Esophagus squamous epithelium (tissue), 5 donors: ENCODE measurements at regions not wholly inside any gene's neighbourhood (a gene's known extent, or its start where the extent isn't known, plus 50 kb on each side); places are given as distances from the start of the nearest gene placed in this dataset.

Source experiments
- DNase-seq: peaks from one replicate; lab custom pipeline; 2025; lab: John Stamatoyannopoulos, UW
- H3K27ac ChIP-seq, 4 donors: fragments of 200-600 bp; sonication (generic); one replicate each; pipeline ENCODE4 v1.5.1; 2016 to 2019; ENCODE audit warnings: mild to moderate bottlenecking in 1 of 4
- H3K27me3 ChIP-seq, 4 donors: fragments of 200-600 bp; sonication (generic); 1 replicate in 3 of 4; 2 replicates in 1 of 4; pipeline versions ENCODE4 v1.5.1 to v1.6.0; 2017 to 2021; ENCODE audit warnings: antibody characterized with exemption in 1 of 4
- H3K36me3 ChIP-seq, 3 donors: fragments of 200-600 bp; sonication (generic); one replicate each; pipeline ENCODE4 v1.5.1; 2016 to 2019
- H3K4me1 ChIP-seq, 3 donors: fragments of 200-600 bp; sonication (generic); one replicate each; pipeline ENCODE4 v1.5.1; 2017 to 2019
- H3K4me3 ChIP-seq, 4 donors: fragments of 200-600 bp; sonication (generic); 1 replicate in 3 of 4; 2 replicates in 1 of 4; pipeline ENCODE4 v1.5.1; 2016 to 2019; ENCODE audit warnings: mild to moderate bottlenecking in 2 of 4, moderate library complexity in 1 of 4
- H3K9me3 ChIP-seq, 3 donors: fragments of 200-600 bp; sonication (generic); one replicate each; pipeline ENCODE4 v1.5.1; 2016 to 2019
- CTCF ChIP-seq, 6 experiments: fragments of 450-650 bp in 4 of 6; fragments of 200-600 bp in 2 of 6; sonication (generic) in 2 of 6; IDR thresholded peaks; one replicate each; pipeline ENCODE4 v1.5.1; 2016 to 2019; ENCODE audit warnings: antibody characterized with exemption in 6 of 6, mild to moderate bottlenecking in 4 of 6, moderate library complexity in 4 of 6
- POLR2A ChIP-seq, 4 donors: fragments of 450-650 bp; IDR thresholded peaks; one replicate each; pipeline ENCODE4 v1.6.1; 2017; ENCODE audit warnings: antibody characterized with exemption in 4 of 4, mild to moderate bottlenecking in 4 of 4, moderate library complexity in 3 of 4
- WGBS, 2 donors: methylation state at CpG; one replicate each; pipeline ENCODE4 v1.1.5; 2018; 5-methylcytosine and 5-hydroxymethylcytosine counted together
- intact Hi-C: fragments of 100-400 bp; cut with DNase I; formaldehyde crosslinking; loops from one replicate; pipeline ENCODE4 v1.15.0; 2022
- donor health status: DM: yes; HTN: yes; CAD: no.

GRCh38 chr3:23653647-23654525, 151.9 kb upstream of the UBE2E1 start:
- WGBS, 2 donors = 63 to 76% methylated on average over 9 of the region's 9 CpGs
- no peak for DNase-seq

GRCh38 chr3:23654571-23654970, 151.2 kb upstream of the UBE2E1 start:
- Histone ChIP-seq H3K4me1 (peaks cover 8 to 31% (median 14%) of the 10 kb centered on the region in 3 donors), H3K36me3 (no peaks in the 10 kb centered on the region), H3K9me3 (peaks cover 0 to 6% (median 5%) of the 10 kb centered on the region in 3 donors), H3K4me3 (no peak overlapping the region), H3K27ac (no peak overlapping the region), H3K27me3 (no peaks in the 10 kb centered on the region)
- no peak for DNase-seq
- intact Hi-C loops = no loop called here
- WGBS, 2 donors = 74% methylated on average over 3 of the region's 3 CpGs
- TF ChIP-seq POLR2A (IDR thresholded peaks at IDR 0.05) = no peak
- no peak for TF ChIP-seq CTCF (IDR thresholded peaks at IDR 0.05)

More at GRCh38 chr3:23653647-23654525, 151.9 kb upstream of the UBE2E1 start:
- intact Hi-C loops = no loop called here
- H3K4me3 ChIP-seq = no peak overlapping the region
- H3K36me3 ChIP-seq = no peaks in the 10 kb centered on the region
- peaks cover 11 to 38% (median 14%) of the 10 kb centered on the region in 3 donors for H3K4me1 ChIP-seq
- peaks cover 0 to 6% (median 5%) of the 10 kb centered on the region in 3 donors for H3K9me3 ChIP-seq
- TF ChIP-seq POLR2A (IDR thresholded peaks at IDR 0.05) = no peak
- TF ChIP-seq CTCF (IDR thresholded peaks at IDR 0.05) = no peak
- H3K27ac ChIP-seq = no peak overlapping the region
- H3K27me3 ChIP-seq = no peaks in the 10 kb centered on the region

DNA sequence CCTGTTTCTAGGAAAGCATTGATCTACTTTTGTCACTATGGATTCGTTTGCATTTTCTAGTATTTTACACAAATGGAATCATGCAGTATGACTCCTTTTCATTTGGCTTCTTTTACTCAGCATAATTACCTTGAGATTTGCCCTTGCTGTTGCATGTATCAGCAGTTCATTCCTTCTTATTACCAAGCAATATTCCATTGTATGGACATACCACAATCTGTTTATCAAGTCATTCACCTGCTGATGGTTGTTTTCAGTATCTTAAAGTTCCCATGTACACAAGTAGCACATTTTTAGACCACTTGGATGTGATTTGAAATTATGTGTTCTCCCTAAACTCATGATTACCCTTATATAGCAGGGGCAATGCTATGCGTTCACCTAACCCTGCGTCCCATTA, 150.0 kb upstream of the UBE2E1 start:
- intact Hi-C loops = no loop called here
- Histone ChIP-seq H3K27ac (no peak overlapping the region), H3K4me3 (no peak overlapping the region), H3K4me1 (peaks cover 4 to 19% (median 9%) of the 10 kb centered on the region in 3 donors), H3K36me3 (no peaks in the 10 kb centered on the region), H3K9me3 (peaks cover 0 to 6% (median 5%) of the 10 kb centered on the region in 3 donors), H3K27me3 (no peaks in the 10 kb centered on the region)
- DNase-seq = no peak
- 96 to 98% methylated on average over 3 of the region's 3 CpGs for WGBS, 2 donors
- TF ChIP-seq POLR2A (IDR thresholded peaks at IDR 0.05) (no peak), CTCF (IDR thresholded peaks at IDR 0.05) (no peak)

- DNase-seq = no peak
- TF ChIP-seq POLR2A (IDR thresholded peaks at IDR 0.05) (no peak), CTCF (IDR thresholded peaks at IDR 0.05) (no peak)
- intact Hi-C loops = no loop called here
- WGBS, 2 donors = 100% methylated on average over 1 to 5 of the region's 5 CpGs
- no peaks in the 10 kb centered on the region for H3K36me3 ChIP-seq
- no peaks in the 10 kb centered on the region for H3K27me3 ChIP-seq
- H3K27ac ChIP-seq = no peak overlapping the region
- H3K4me3 ChIP-seq = no peak overlapping the region
- peaks cover 0 to 15% (median 6%) of the 10 kb centered on the region in 3 donors for H3K4me1 ChIP-seq
- H3K9me3 ChIP-seq = peaks cover 0 to 6% (median 5%) of the 10 kb centered on the region in 3 donors
Observed at GRCh38 chr3:23656199-23656598, 149.6 kb upstream of the UBE2E1 start.

DNA sequence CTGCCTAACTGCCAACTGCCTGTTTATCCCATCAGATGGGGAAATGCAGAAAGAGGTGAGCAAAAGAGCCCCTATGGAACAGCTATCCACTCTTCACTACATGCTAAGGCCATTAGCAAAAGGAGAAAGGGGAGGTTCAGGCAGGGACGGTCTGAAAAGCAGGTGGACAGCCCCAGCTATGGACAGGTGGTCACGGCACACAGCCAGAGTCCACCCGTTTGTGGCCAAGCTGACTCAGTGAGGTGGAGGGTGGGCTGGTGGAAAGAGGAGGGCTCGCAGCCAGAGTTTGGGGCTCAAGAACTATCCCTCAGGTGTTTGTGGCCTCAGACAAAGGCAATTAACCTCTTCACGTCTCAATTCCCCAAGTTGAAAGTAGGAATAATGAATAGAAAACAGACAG, 148.9 kb upstream of the UBE2E1 start:
- intact Hi-C loops = no loop called here
- H3K36me3 ChIP-seq = no peaks in the 10 kb centered on the region
- TF ChIP-seq POLR2A (IDR thresholded peaks at IDR 0.05) (no peak), CTCF (IDR thresholded peaks at IDR 0.05) (no peak)
- H3K27me3 ChIP-seq = no peaks in the 10 kb centered on the region
- no peak for DNase-seq
- 48 to 50% methylated on average over 2 to 5 of the region's 5 CpGs for WGBS, 2 donors
- peaks cover 0 to 6% (median 5%) of the 10 kb centered on the region in 3 donors for H3K9me3 ChIP-seq
- H3K4me1 ChIP-seq = peaks cover 0 to 14% (median 6%) of the 10 kb centered on the region in 3 donors
- H3K27ac ChIP-seq = peak overlapping the region in 2 of 4 donors; percentile 42 to 62
- H3K4me3 ChIP-seq = no peak overlapping the region
